ENCODE measurements at regions not wholly inside any gene's neighbourhood (a gene's known extent, or its start where the extent isn't known, plus 50 kb on each side); places are given as distances from the start of the nearest gene placed in this dataset.

- DNase-seq (ENCODE audit: low spot score) (no peak), ATAC-seq (no peak)
Measured at GRCh38 chr3:6781092-6781491, 79.8 kb upstream of the GRM7 start.

- ATAC-seq, result no peak
Measured at GRCh38 chr3:6785726-6786125, 75.2 kb upstream of the GRM7 start.

GRCh38 chr3:6791161-6791560, 69.8 kb upstream of the GRM7 start:
- DNase-seq (ENCODE audit: low spot score), result no peak
- no peak for ATAC-seq

More at GRCh38 chr3:6785726-6786125, 75.2 kb upstream of the GRM7 start:
- no peak for DNase-seq (ENCODE audit: low spot score)

GRCh38 chr3:6799264-6799915, 61.5 kb upstream of the GRM7 start:
- ATAC-seq, result peak; percentile 91
- DNase-seq (ENCODE audit: low spot score), result no peak

- DNase-seq (ENCODE audit: low spot score) (no peak), ATAC-seq (no peak)
Measured at GRCh38 chr3:6803619-6804018, 57.3 kb upstream of the GRM7 start.

GRCh38 chr3:6805236-6805635, 55.7 kb upstream of the GRM7 start:
- no peak for ATAC-seq
- DNase-seq (ENCODE audit: low spot score), result no peak

GRCh38 chr3:6806991-6807390, 53.9 kb upstream of the GRM7 start:
- DNase-seq (ENCODE audit: low spot score) (no peak), ATAC-seq (no peak)

- DNase-seq (ENCODE audit: low spot score) (no peak), ATAC-seq (no peak)
Measured at GRCh38 chr3:6807967-6808588, 52.8 kb upstream of the GRM7 start.

GRCh38 chr3:6809349-6809748, 51.6 kb upstream of the GRM7 start:
- DNase-seq (ENCODE audit: low spot score), result no peak
- no peak for ATAC-seq
